Right lobe of liver (tissue), 4 donors: ENCODE measurements at regions not wholly inside any gene's neighbourhood (a gene's known extent, or its start where the extent isn't known, plus 50 kb on each side); places are given as distances from the start of the nearest gene placed in this dataset.

Experiments
- POLR2A ChIP-seq: fragments of 450-650 bp; IDR thresholded peaks from one replicate; pipeline ENCODE4 v1.6.1; 2017; ENCODE audit warnings: antibody characterized with exemption, mild to moderate bottlenecking
- TF ChIP-seq, protein P1 (sequence below), 4 donors: fragments of 200-600 bp in 3 of 4; fragments of 450-650 bp in 1 of 4; IDR thresholded peaks; one replicate each; pipeline versions ENCODE4 v1.5.1 to v1.8.0; 2016 to 2022; ENCODE audit warnings: antibody characterized with exemption in 4 of 4, mild to moderate bottlenecking in 2 of 4
- donor health status: DM: no; HTN: no; CAD: no.
- donor health status: DM: no; HTN: no; CAD: no.
- donor health status: DM: no; HTN: yes; CAD: no.

DNA sequence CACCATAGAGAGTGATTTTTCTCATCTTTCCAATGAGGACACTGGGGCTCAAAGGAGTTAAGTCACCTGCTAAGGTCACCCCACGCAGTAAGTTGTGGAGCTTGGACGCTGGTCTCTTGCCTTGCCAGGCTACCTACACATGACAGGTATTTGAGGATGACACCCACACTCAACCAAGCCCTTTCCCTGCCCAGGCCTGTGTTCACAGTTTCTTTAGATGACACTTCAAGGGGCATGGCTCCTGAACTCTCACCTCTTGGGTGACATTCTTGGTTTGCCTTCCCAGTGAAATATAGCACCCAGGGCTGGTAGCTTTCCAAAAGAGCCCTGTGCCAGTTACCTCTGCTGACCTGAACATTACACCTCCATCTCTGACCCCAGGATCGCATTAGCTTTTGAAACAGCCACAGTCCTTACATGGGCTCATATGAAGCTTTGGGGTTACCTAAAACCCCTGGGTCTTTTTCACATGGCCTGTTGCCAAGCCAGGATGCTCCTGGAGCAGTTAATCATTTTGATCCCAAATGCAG lies 148.0 kb downstream of the RPLP1 start:
- TF ChIP-seq, protein P1, sequence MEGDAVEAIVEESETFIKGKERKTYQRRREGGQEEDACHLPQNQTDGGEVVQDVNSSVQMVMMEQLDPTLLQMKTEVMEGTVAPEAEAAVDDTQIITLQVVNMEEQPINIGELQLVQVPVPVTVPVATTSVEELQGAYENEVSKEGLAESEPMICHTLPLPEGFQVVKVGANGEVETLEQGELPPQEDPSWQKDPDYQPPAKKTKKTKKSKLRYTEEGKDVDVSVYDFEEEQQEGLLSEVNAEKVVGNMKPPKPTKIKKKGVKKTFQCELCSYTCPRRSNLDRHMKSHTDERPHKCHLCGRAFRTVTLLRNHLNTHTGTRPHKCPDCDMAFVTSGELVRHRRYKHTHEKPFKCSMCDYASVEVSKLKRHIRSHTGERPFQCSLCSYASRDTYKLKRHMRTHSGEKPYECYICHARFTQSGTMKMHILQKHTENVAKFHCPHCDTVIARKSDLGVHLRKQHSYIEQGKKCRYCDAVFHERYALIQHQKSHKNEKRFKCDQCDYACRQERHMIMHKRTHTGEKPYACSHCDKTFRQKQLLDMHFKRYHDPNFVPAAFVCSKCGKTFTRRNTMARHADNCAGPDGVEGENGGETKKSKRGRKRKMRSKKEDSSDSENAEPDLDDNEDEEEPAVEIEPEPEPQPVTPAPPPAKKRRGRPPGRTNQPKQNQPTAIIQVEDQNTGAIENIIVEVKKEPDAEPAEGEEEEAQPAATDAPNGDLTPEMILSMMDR (IDR thresholded peaks at IDR 0.05) = no peak
- TF ChIP-seq POLR2A = no peak
